IMR-90 (cell line): ENCODE measurements at regions not wholly inside any gene's neighbourhood (a gene's known extent, or its start where the extent isn't known, plus 50 kb on each side); places are given as distances from the start of the nearest gene placed in this dataset.

Source experiments
- ATAC-seq: fragments of 200-7000 bp; cut with Tn5 transposase; 2 replicates; pipeline ENCODE4 v1.9.1; 2020; ENCODE audit warnings: low read depth, mild to moderate bottlenecking, moderate library complexity
- BruUV-seq: library from RNA; stranded (reverse); fragments of 400-500 nt; replicated peaks from 2 replicates; lab custom pipeline; 2021; lab: Mats Ljungman, UMichigan
- CTCF ChIA-PET: fragments of 300-600 bp; formaldehyde crosslinking; extraction: SDS; loops from one replicate; lab custom pipeline; 2021; ENCODE audit warnings: antibody characterized with exemption; lab: Yijun Ruan, JAX
- POLR2A ChIA-PET: fragments of 300-600 bp; sonication (Branson Sonifier 250); formaldehyde crosslinking; loops from one replicate; lab custom pipeline; 2022; ENCODE audit warnings: antibody characterized with exemption; ENCODE audit not compliant: unreplicated experiment; lab: Charles Lee
- DNase-seq: peaks from one replicate; pipeline ENCODE4 v3.0.0; 2013
- H2AFZ ChIP-seq: replicated peaks from 2 replicates; pipeline ENCODE3; 2013; ENCODE audit warnings: low read length, mild to moderate bottlenecking; ENCODE audit not compliant: poor library complexity
- H2AK5ac ChIP-seq: 2 replicates; pipeline ENCODE4 v1.6.1; 2013; ENCODE audit warnings: low read depth, low read length, inconsistent platforms
- H2AK9ac ChIP-seq: replicated peaks from 2 replicates; pipeline ENCODE3; 2013; ENCODE audit warnings: mild to moderate bottlenecking, low read depth, low read length, moderate library complexity; ENCODE audit not compliant: poor library complexity
- H2BK120ac ChIP-seq: 2 replicates; pipeline ENCODE4 v1.6.1; 2013; ENCODE audit warnings: low read depth, low read length, inconsistent platforms
- H2BK15ac ChIP-seq: 3 replicates; pipeline ENCODE4 v1.6.1; 2013; ENCODE audit warnings: low read depth, low read length, inconsistent platforms
- H2BK20ac ChIP-seq: 2 replicates; pipeline ENCODE4 v1.6.1; 2013; ENCODE audit warnings: low read depth, mild to moderate bottlenecking, inconsistent platforms, low read length, moderate library complexity
- H2BK5ac ChIP-seq: 2 replicates; pipeline ENCODE4 v1.6.1; 2013; ENCODE audit warnings: mild to moderate bottlenecking, low read depth, low read length, inconsistent platforms; ENCODE audit not compliant: poor library complexity, severe bottlenecking
- H3K14ac ChIP-seq: replicated peaks from 2 replicates; pipeline ENCODE4 v1.6.1; 2013; ENCODE audit warnings: low read depth, low read length, inconsistent platforms
- H3K18ac ChIP-seq: 2 replicates; pipeline ENCODE4 v1.6.1; 2013; ENCODE audit warnings: low read depth, low read length, control low read depth
- H3K23ac ChIP-seq: 2 replicates; pipeline ENCODE4 v1.6.1; 2013; ENCODE audit warnings: low read depth, low read length, inconsistent platforms
- H3K27ac ChIP-seq: 2 replicates; pipeline ENCODE4 v1.5.1; 2013; ENCODE audit warnings: mild to moderate bottlenecking, control low read depth, low read length; ENCODE audit not compliant: insufficient read depth
- H3K27me3 ChIP-seq: 2 replicates; pipeline ENCODE4 v1.6.1; 2013; ENCODE audit warnings: low read length; ENCODE audit not compliant: control insufficient read depth, insufficient read depth
- H3K36me3 ChIP-seq: 2 replicates; pipeline ENCODE4 v1.6.1; 2013; ENCODE audit warnings: low read length, mixed read lengths; ENCODE audit not compliant: control insufficient read depth, insufficient read depth
- H3K4ac ChIP-seq: 2 replicates; pipeline ENCODE4 v1.6.1; 2013; ENCODE audit warnings: low read depth, low read length, inconsistent platforms
- H3K4me1 ChIP-seq: 2 replicates; pipeline ENCODE4 v1.6.1; 2013; ENCODE audit warnings: low read length, mixed read lengths; ENCODE audit not compliant: control insufficient read depth, insufficient read depth
- H3K4me2 ChIP-seq: 2 replicates; pipeline ENCODE4 v1.6.1; 2013; ENCODE audit warnings: low read depth, mild to moderate bottlenecking, control low read depth, low read length, moderate library complexity
- H3K4me3 ChIP-seq: 2 replicates; pipeline ENCODE4 v1.5.1; 2013; ENCODE audit warnings: low read depth, mild to moderate bottlenecking, control low read depth, low read length, moderate library complexity; ENCODE audit not compliant: insufficient read depth
- H3K56ac ChIP-seq: 2 replicates; pipeline ENCODE4 v1.6.1; 2013; ENCODE audit warnings: low read length, inconsistent platforms; ENCODE audit not compliant: insufficient read depth; ENCODE audit errors: extremely low read depth
- H3K79me1 ChIP-seq, 2 experiments: 2 replicates each; pipeline ENCODE4 v1.6.1; 2013; ENCODE audit warnings: low read length in 2 of 2, inconsistent platforms in 1 of 2, low read depth in 1 of 2
- H3K9ac ChIP-seq: 2 replicates; pipeline ENCODE4 v1.6.1; 2013; ENCODE audit warnings: low read depth, low read length, control low read depth
- H3K9me1 ChIP-seq: 2 replicates; pipeline ENCODE4 v1.6.1; 2013; ENCODE audit warnings: low read length, inconsistent platforms; ENCODE audit not compliant: insufficient read depth
- H3K9me3 ChIP-seq: 2 replicates; pipeline ENCODE4 v1.6.1; 2013; ENCODE audit warnings: low read length; ENCODE audit not compliant: control insufficient read depth, insufficient read depth
- H4K20me1 ChIP-seq: 2 replicates; pipeline ENCODE4 v1.6.1; 2013; ENCODE audit warnings: low read length, inconsistent platforms; ENCODE audit not compliant: insufficient read depth
- H4K5ac ChIP-seq: 2 replicates; pipeline ENCODE4 v1.6.1; 2013; ENCODE audit warnings: mild to moderate bottlenecking, low read depth, low read length, control low read depth
- H4K8ac ChIP-seq, 2 experiments: 2 replicates each; pipeline ENCODE4 v1.6.1; 2013; ENCODE audit warnings: low read depth in 2 of 2, low read length in 2 of 2, control low read depth in 1 of 2, inconsistent platforms in 1 of 2
- H4K91ac ChIP-seq: 2 replicates; pipeline ENCODE4 v1.6.1; 2013; ENCODE audit warnings: low read depth, low read length, inconsistent platforms; ENCODE audit not compliant: insufficient read depth
- BHLHE40 ChIP-seq: fragments of 150-350 bp; IDR thresholded peaks from 2 replicates; pipeline ENCODE4 v1.6.1; 2016; ENCODE audit warnings: mild to moderate bottlenecking, low read depth, low read length
- CHD1 ChIP-seq: IDR thresholded peaks from 2 replicates; pipeline ENCODE4 v1.6.1; 2012; ENCODE audit warnings: low read depth, low read length, improper control_type of control experiment
- CTCF ChIP-seq: conservative IDR thresholded peaks from 2 replicates; pipeline ENCODE4 v1.5.1; 2012; ENCODE audit warnings: mild to moderate bottlenecking, low read depth, low read length, improper control_type of control experiment
- FOS ChIP-seq: fragments of 150-350 bp; IDR thresholded peaks from 2 replicates; pipeline ENCODE4 v1.6.1; 2016; ENCODE audit warnings: low read depth, low read length
- MAZ ChIP-seq: IDR thresholded peaks from 2 replicates; pipeline ENCODE4 v1.6.1; 2012; ENCODE audit warnings: low read depth, mild to moderate bottlenecking, low read length, improper control_type of control experiment, moderate library complexity, borderline replicate concordance
- MXI1 ChIP-seq: IDR thresholded peaks from 2 replicates; pipeline ENCODE4 v1.6.1; 2012; ENCODE audit warnings: low read depth, mild to moderate bottlenecking, low read length, moderate library complexity, borderline replicate concordance
- NFE2L2 ChIP-seq: fragments of 150-350 bp; IDR thresholded peaks from 2 replicates; pipeline ENCODE4 v1.6.1; 2016; ENCODE audit warnings: low read depth, mild to moderate bottlenecking, low read length
- POLR2A ChIP-seq: IDR thresholded peaks from 2 replicates; pipeline ENCODE4 v1.6.1; 2012; ENCODE audit warnings: mild to moderate bottlenecking, low read depth, low read length
- RAD21 ChIP-seq: IDR thresholded peaks from 2 replicates; pipeline ENCODE4 v1.6.1; 2012; ENCODE audit warnings: low read length, improper control_type of control experiment
- RCOR1 ChIP-seq: IDR thresholded peaks from 2 replicates; pipeline ENCODE4 v1.6.1; 2012; ENCODE audit warnings: mild to moderate bottlenecking, low read length, improper control_type of control experiment; ENCODE audit not compliant: insufficient replicate concordance
- RFX5 ChIP-seq: IDR thresholded peaks from 2 replicates; pipeline ENCODE4 v1.8.0; 2012; ENCODE audit warnings: low read depth, mild to moderate bottlenecking, low read length, moderate library complexity
- SMC3 ChIP-seq: fragments of 150-350 bp; IDR thresholded peaks from 2 replicates; pipeline ENCODE4 v1.6.1; 2016; ENCODE audit warnings: low read depth, mild to moderate bottlenecking, antibody characterized with exemption, low read length, moderate library complexity
- USF2 ChIP-seq: fragments of 150-350 bp; IDR thresholded peaks from 2 replicates; pipeline ENCODE4 v1.6.1; 2017; ENCODE audit warnings: mild to moderate bottlenecking, antibody characterized with exemption, low read length, low read depth
- WGBS, 2 experiments: methylation state at CpG; one replicate each; pipeline versions ENCODE4 v1.1.5 to v1.1.7; 2013; ENCODE audit warnings: missing lambda C conversion rate in 2 of 2; ENCODE audit not compliant: insufficient read length in 1 of 2; ENCODE audit errors: extremely low coverage in 2 of 2; 5-methylcytosine and 5-hydroxymethylcytosine counted together
- dilution Hi-C: fragments of 300-500 bp; cut with HindIII; formaldehyde crosslinking; loops from one replicate; pipeline ENCODE4 v1.14.3; 2018; ENCODE audit warnings: low sequenced_read_pairs; ENCODE audit not compliant: unreplicated experiment
- in situ Hi-C: fragments of 300-500 bp; cut with MboI; formaldehyde crosslinking; loops from 3 replicates; pipeline ENCODE4 v1.14.3; 2019; ENCODE audit warnings: low sequenced_read_pairs, inconsistent platforms, mixed read lengths
- intact Hi-C: fragments of 100-400 bp; cut with micrococcal nuclease; formaldehyde crosslinking; loops from 2 replicates; pipeline ENCODE4 v1.10.0; 2022
- TF ChIP-seq, protein P1 (sequence below): fragments of 150-350 bp; IDR thresholded peaks from 2 replicates; pipeline ENCODE4 v1.6.1; 2016; ENCODE audit warnings: low read depth, mild to moderate bottlenecking, low read length, moderate library complexity, borderline replicate concordance

DNA sequence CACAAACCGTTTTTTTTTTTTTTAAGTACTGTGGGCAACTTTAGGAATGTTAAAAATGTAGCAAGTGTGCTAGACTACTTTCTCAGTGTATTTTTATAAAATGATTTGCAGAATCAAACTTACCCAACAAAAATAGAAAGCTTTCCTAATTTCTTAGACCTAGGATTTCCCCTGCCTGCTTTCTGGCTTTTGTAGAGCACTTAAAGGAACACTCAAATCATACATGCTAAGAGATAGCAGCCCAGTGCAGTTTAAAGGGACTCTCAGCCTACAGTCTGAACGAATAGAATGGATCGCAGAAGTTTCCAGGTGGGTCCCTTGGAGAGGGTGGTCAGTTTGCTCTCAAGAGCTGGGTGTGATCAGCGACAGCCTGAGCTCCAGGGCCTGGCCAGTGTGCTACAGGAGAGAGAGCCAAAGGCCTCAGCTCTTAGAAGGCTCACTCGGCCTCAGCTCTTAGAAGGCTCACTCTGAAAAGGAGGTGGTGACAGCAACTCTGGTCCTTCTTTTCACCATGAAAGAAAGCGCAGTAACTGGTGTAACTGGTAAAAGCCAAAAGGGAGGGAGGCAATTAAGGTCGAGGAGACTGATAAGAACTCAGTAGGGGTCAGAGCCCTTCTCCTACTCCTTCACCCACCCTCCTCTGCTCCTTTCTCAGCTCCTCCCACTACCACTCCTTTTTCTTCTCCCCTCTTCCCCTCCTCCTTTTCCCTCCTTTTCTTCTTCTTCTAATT is 142.4 kb downstream of the ZFP64 start:
- peak overlapping the region; percentile 63 for H2BK5ac ChIP-seq
- intact Hi-C loops (no loop called here), in situ Hi-C loops (no loop called here), dilution Hi-C loops (no loop called here)
- no TSS peak for BruUV-seq
- H2BK120ac ChIP-seq = peak overlapping the region; percentile 79
- H3K56ac ChIP-seq = peak overlapping the region; percentile 61; the same call in 1 of the 2 replicates
- H4K91ac ChIP-seq = peak overlapping the region; percentile 75
- no peaks in the 10 kb centered on the region for H4K20me1 ChIP-seq
- peak overlapping the region; percentile 19 for H3K4me2 ChIP-seq
- peak; percentile 74 for ATAC-seq
- peak overlapping the region; percentile 75 to 80 for H4K8ac ChIP-seq
- peak overlapping the region; percentile 70 for H4K5ac ChIP-seq
- H3K18ac ChIP-seq = peak overlapping the region; percentile 78
- no peaks in the 10 kb centered on the region for H3K9me3 ChIP-seq
- no peaks in the 10 kb centered on the region for H3K27me3 ChIP-seq
- H3K79me1 ChIP-seq = no peaks in the 10 kb centered on the region
- no peaks in the 10 kb centered on the region for H3K36me3 ChIP-seq
- peak overlapping the region; percentile 98 for H2BK20ac ChIP-seq
- peak overlapping the region; percentile 57 for H3K9ac ChIP-seq
- peak overlapping the region; percentile 71 for H3K23ac ChIP-seq
- peak overlapping the region; percentile 97; the same call in 2 of the 3 replicates for H2BK15ac ChIP-seq
- 0 out of 2 replicates have a peak, but pooled peaks cover 4% of the 10 kb centered on the region for H3K9me1 ChIP-seq
- H2AFZ ChIP-seq = peak overlapping the region; percentile 82
- peaks cover 12% of the 10 kb centered on the region for H3K4me1 ChIP-seq
- H3K4me3 ChIP-seq = no peak overlapping the region
- CTCF ChIA-PET = interaction anchor here (0.6 kb wide), 1 partner anchor 239 kb away, joined by 4 read pairs; no protein-coding TSS in a partner anchor
- TF ChIP-seq MXI1 (no peak), MAZ (no peak), NFE2L2 (no peak), RCOR1 (no peak), BHLHE40 (no peak), POLR2A (no peak), USF2 (no peak), RFX5 (no peak), CHD1 (no peak), FOS (no peak), RAD21 (no peak), SMC3 (no peak), CTCF (no peak)
- TF ChIP-seq, protein P1, sequence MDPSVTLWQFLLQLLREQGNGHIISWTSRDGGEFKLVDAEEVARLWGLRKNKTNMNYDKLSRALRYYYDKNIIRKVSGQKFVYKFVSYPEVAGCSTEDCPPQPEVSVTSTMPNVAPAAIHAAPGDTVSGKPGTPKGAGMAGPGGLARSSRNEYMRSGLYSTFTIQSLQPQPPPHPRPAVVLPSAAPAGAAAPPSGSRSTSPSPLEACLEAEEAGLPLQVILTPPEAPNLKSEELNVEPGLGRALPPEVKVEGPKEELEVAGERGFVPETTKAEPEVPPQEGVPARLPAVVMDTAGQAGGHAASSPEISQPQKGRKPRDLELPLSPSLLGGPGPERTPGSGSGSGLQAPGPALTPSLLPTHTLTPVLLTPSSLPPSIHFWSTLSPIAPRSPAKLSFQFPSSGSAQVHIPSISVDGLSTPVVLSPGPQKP = no peak
- H2AK9ac ChIP-seq = no peak overlapping the region
- 55% methylated on average over 2 of the region's 7 CpGs; no CpG with 5 or more reads in 1 of the 2 experiments for WGBS, 2 experiments
- peak overlapping the region; percentile 97 for H3K14ac ChIP-seq
- DNase-seq = peak; percentile 27
- H2AK5ac ChIP-seq = peak overlapping the region; percentile 51
- peak overlapping the region; percentile 69 for H3K27ac ChIP-seq
- peak overlapping the region; percentile 84 for H3K4ac ChIP-seq
- POLR2A ChIA-PET = no interaction called here
